Panc1 (cell line): ENCODE measurements at regions not wholly inside any gene's neighbourhood (a gene's known extent, or its start where the extent isn't known, plus 50 kb on each side); places are given as distances from the start of the nearest gene placed in this dataset.

Experiments
- CTCF ChIP-seq: fragments of 450-650 bp; IDR thresholded peaks from 2 replicates; pipeline ENCODE4 v1.5.1; 2017; ENCODE audit warnings: mild to moderate bottlenecking
- POLR2AphosphoS5 ChIP-seq: IDR thresholded peaks from 2 replicates; pipeline ENCODE4 v1.6.1; 2012; ENCODE audit warnings: mild to moderate bottlenecking, low read depth, low read length, moderate library complexity
- SIN3A ChIP-seq: IDR thresholded peaks from 2 replicates; pipeline ENCODE4 v1.6.1; 2012; ENCODE audit warnings: low read depth, mild to moderate bottlenecking, low read length, moderate library complexity, borderline replicate concordance; ENCODE audit not compliant: insufficient read depth
- TF ChIP-seq, protein P1 (sequence below), 2 experiments: IDR thresholded peaks; 2 replicates each; pipeline ENCODE4 v1.6.1; 2011 to 2012; ENCODE audit warnings: low read depth in 2 of 2, control low read depth in 1 of 2, low read length in 1 of 2, mild to moderate bottlenecking in 1 of 2, moderate library complexity in 1 of 2; ENCODE audit not compliant: insufficient read depth in 1 of 2

DNA sequence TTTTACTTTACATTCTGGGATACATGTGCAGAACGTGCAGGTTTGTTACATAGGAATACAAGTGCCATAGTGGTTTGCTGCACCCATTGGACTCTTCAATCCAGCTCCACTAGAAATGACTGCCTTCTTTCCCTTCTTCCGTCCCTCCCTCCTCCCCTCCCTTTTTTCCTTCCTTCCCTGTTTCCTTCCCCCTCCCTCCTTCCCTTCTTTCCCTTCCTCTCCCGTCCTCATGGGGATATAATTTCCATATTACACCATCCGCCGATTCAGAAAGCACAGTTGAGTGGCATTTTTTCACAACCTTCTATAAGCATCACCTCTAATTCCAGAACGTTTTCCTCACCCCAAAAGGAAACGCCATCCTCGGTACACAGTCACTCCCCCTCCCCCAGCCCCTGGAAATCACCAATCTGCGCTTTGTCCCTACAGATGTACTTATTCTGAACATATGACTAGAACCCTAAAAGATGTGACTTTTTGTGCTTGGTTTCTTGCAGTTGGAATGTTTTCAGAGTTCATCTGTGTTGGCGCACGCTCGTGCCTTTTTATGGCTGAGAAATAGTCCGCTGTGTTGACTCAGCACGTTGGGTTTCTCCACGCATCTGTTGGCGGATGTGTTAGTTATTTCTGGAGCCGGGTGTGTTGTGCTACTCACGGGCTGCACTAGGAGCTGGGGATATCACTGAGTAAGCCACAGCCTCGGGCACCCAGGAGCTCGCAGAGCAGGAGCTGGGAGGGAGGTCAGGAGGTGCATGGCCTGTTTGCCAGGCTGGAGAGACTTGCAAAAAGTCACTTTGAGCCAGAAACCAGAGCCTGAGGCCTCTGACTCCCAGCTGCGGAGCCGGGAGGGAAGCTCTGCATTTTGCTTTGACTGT, 336.4 kb downstream of the SEC14L1 start:
- TF ChIP-seq POLR2AphosphoS5 (no peak), CTCF (no peak), SIN3A (no peak)
- TF ChIP-seq, protein P1, sequence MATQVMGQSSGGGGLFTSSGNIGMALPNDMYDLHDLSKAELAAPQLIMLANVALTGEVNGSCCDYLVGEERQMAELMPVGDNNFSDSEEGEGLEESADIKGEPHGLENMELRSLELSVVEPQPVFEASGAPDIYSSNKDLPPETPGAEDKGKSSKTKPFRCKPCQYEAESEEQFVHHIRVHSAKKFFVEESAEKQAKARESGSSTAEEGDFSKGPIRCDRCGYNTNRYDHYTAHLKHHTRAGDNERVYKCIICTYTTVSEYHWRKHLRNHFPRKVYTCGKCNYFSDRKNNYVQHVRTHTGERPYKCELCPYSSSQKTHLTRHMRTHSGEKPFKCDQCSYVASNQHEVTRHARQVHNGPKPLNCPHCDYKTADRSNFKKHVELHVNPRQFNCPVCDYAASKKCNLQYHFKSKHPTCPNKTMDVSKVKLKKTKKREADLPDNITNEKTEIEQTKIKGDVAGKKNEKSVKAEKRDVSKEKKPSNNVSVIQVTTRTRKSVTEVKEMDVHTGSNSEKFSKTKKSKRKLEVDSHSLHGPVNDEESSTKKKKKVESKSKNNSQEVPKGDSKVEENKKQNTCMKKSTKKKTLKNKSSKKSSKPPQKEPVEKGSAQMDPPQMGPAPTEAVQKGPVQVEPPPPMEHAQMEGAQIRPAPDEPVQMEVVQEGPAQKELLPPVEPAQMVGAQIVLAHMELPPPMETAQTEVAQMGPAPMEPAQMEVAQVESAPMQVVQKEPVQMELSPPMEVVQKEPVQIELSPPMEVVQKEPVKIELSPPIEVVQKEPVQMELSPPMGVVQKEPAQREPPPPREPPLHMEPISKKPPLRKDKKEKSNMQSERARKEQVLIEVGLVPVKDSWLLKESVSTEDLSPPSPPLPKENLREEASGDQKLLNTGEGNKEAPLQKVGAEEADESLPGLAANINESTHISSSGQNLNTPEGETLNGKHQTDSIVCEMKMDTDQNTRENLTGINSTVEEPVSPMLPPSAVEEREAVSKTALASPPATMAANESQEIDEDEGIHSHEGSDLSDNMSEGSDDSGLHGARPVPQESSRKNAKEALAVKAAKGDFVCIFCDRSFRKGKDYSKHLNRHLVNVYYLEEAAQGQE (IDR thresholded peaks at IDR 0.05; ENCODE audit: insufficient read depth in 1 of 2, low read depth in 2 of 2, low read length in 1 of 2) = no peak
